ELF-1 (cell line): ENCODE measurements at regions not wholly inside any gene's neighbourhood (a gene's known extent, or its start where the extent isn't known, plus 50 kb on each side); places are given as distances from the start of the nearest gene placed in this dataset.

ENCODE experiments used
- DNase-seq: peaks from one replicate; pipeline ENCODE4 v3.0.0-alpha.2; 2016; ENCODE audit warnings: low read depth, low spot score

GRCh38 chr20:50285376-50286173 is 94.9 kb downstream of the CEBPB start:
- DNase-seq: no peak

- no peak for DNase-seq
Measured at GRCh38 chr20:50286174-50286511, 95.5 kb downstream of the CEBPB start.

GRCh38 chr20:50286609-50287008 is 96.0 kb downstream of the CEBPB start:
- no peak for DNase-seq

GRCh38 chr20:50287512-50287911 is 96.9 kb downstream of the CEBPB start:
- DNase-seq: no peak

- DNase-seq: peak; percentile 62
Measured at GRCh38 chr20:50288128-50288623, 97.5 kb downstream of the CEBPB start.

- DNase-seq: no peak
Measured at GRCh38 chr20:50289581-50289980, 99.0 kb downstream of the CEBPB start.

- no peak for DNase-seq
Measured at GRCh38 chr20:50290112-50290511, 99.5 kb downstream of the CEBPB start.

- DNase-seq: no peak
Measured at GRCh38 chr20:50290808-50291207, 100.2 kb downstream of the CEBPB start.

GRCh38 chr20:50291254-50292078 is 100.8 kb downstream of the CEBPB start:
- DNase-seq: no peak

- DNase-seq: no peak
Measured at GRCh38 chr20:50292079-50292590, 101.5 kb downstream of the CEBPB start.

- peak; percentile 81 for DNase-seq
Measured at GRCh38 chr20:50292591-50293283, 102.1 kb downstream of the CEBPB start.

GRCh38 chr20:50293284-50294139 is 102.9 kb downstream of the CEBPB start:
- DNase-seq: no peak

- DNase-seq: peak; percentile 79
Measured at GRCh38 chr20:50294164-50295088, 103.8 kb downstream of the CEBPB start.

- DNase-seq: no peak
Measured at GRCh38 chr20:50295345-50295744, 104.7 kb downstream of the CEBPB start.

- no peak for DNase-seq
Measured at GRCh38 chr20:50295762-50296449, 105.3 kb downstream of the CEBPB start.

GRCh38 chr20:50296450-50297375 is 106.1 kb downstream of the CEBPB start:
- no peak for DNase-seq

GRCh38 chr20:50297498-50298376 is 107.1 kb downstream of the CEBPB start:
- DNase-seq: no peak
